AG04449 (cell line): ENCODE measurements at regions not wholly inside any gene's neighbourhood (a gene's known extent, or its start where the extent isn't known, plus 50 kb on each side); places are given as distances from the start of the nearest gene placed in this dataset.

Experiments used
- CTCF ChIA-PET: fragments of 350-600 bp; formaldehyde crosslinking; extraction: SDS; loops from one replicate; lab custom pipeline; 2021; ENCODE audit warnings: antibody characterized with exemption; lab: Yijun Ruan, JAX
- POLR2A ChIA-PET: fragments of 400-600, 350-600 bp; formaldehyde crosslinking; extraction: SDS; loops from one replicate; lab custom pipeline; 2020; ENCODE audit warnings: antibody characterized with exemption, inconsistent platforms; lab: Yijun Ruan, JAX
- DNase-seq: peaks from one replicate; pipeline ENCODE4 v3.0.0-alpha.2; 2010; ENCODE audit warnings: low read depth, low spot score
- H3K4me3 ChIP-seq: 2 replicates; pipeline ENCODE4 v1.5.1; 2011; ENCODE audit warnings: low read depth, mild to moderate bottlenecking, control low read depth, low read length
- TF ChIP-seq, protein P1 (sequence below): IDR thresholded peaks from one replicate; pipeline ENCODE4 v1.5.1; 2011; ENCODE audit warnings: mild to moderate bottlenecking, moderate library complexity, low read length, control low read depth, inconsistent platforms; ENCODE audit not compliant: insufficient read depth; ENCODE audit errors: missing control alignments

DNA sequence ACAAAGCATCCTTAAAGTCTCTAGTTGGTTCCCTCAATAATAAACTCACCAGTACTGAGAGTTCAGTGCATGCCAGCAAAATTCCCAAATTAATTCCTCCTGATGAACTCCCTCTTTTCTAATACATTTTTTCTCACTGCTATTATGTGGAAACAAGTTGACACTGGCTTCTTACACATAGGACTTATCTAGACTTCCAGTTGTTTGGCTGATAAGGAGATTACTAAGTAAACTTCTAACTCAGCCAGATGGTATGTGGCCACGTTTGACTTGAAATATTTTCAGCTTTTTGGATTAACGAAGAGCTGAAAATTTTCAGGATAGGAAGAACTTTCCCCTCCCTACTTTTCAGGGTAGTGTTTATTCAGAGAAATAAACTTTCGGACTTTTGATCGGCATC is 1154.2 kb upstream of the TENM4 start:
- ChIA-PET CTCF (no interaction called here), POLR2A (no interaction called here)
- TF ChIP-seq, protein P1, sequence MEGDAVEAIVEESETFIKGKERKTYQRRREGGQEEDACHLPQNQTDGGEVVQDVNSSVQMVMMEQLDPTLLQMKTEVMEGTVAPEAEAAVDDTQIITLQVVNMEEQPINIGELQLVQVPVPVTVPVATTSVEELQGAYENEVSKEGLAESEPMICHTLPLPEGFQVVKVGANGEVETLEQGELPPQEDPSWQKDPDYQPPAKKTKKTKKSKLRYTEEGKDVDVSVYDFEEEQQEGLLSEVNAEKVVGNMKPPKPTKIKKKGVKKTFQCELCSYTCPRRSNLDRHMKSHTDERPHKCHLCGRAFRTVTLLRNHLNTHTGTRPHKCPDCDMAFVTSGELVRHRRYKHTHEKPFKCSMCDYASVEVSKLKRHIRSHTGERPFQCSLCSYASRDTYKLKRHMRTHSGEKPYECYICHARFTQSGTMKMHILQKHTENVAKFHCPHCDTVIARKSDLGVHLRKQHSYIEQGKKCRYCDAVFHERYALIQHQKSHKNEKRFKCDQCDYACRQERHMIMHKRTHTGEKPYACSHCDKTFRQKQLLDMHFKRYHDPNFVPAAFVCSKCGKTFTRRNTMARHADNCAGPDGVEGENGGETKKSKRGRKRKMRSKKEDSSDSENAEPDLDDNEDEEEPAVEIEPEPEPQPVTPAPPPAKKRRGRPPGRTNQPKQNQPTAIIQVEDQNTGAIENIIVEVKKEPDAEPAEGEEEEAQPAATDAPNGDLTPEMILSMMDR: no peak
- no peak for DNase-seq
- H3K4me3 ChIP-seq: no peak overlapping the region

DNA sequence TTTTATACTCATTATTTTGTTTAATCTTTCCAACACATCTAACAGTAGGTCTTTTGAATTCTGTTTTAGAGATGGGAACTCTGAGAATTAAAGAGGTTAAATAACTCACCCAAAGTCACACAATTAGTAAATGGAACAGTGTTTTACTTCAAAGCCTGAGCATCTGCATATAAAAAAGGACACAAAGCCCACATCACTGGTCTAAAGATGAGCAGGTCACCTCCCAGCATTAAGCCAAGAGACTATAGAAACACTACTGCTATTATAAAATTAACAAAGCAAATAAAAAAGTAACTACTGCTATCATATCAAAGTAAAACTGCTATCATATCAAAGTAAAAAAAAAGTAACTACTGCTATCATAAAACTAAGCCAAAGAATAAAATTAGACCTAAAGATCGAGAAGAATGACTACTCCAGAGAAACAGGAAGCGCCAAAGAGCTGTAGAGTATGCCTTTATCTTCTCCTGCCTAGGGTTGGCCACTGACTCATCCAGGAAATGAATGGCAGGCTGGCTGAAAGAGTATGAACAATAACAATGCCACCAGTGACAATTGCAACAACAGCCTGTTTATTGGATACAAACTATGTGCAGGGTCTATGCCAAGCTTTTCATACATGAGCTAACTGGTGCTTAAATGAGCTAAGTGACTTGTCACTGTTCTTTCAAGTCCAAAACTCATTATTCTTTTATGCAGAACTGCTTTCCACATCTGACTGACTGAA is 1153.0 kb upstream of the TENM4 start:
- TF ChIP-seq, protein P1: no peak
- DNase-seq: no peak
- no peak overlapping the region for H3K4me3 ChIP-seq
- POLR2A ChIA-PET: no interaction called here
- CTCF ChIA-PET: no interaction called here

DNA sequence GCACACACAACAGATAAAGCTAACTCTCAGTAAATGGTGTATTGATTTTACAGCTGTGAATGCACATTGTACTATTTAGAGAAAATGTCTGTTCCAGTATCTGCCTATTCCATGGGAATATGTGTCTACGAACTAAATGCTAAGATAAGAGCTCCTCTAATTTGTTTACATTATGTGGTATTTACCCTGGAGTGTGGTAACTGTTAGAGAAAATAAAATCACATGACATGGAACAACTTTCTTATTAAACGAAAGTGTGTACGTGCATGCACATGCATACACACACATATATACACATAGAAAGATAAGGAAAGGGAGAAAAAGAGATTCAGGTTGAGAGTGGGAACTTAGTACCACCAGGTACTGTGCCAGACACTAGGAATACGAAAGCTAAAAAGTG is 1151.7 kb upstream of the TENM4 start:
- POLR2A ChIA-PET: no interaction called here
- CTCF ChIA-PET: no interaction called here
- H3K4me3 ChIP-seq: no peak overlapping the region
- TF ChIP-seq, protein P1: no peak
- DNase-seq: no peak

DNA sequence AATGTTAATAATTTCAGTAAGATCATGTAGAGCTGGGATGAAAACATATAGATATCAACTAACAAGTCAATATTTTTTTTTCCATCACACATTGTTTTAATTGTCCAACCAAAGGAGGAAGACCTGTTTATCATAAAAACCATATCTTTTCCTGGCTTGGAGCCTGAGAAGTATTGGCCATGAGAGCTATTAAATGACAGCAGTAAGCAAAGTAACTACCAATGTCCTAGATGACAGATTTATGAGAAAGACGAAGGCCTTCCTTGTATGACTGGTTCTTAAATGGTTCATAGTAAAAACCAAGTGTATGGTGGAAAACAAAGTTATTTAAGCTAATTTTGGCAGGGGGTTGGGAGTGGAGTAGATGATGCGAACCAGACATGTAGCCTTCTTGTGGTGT is 1147.1 kb upstream of the TENM4 start:
- TF ChIP-seq, protein P1: no peak
- ChIA-PET POLR2A (no interaction called here), CTCF (no interaction called here)
- H3K4me3 ChIP-seq: no peak overlapping the region
- no peak for DNase-seq

DNA sequence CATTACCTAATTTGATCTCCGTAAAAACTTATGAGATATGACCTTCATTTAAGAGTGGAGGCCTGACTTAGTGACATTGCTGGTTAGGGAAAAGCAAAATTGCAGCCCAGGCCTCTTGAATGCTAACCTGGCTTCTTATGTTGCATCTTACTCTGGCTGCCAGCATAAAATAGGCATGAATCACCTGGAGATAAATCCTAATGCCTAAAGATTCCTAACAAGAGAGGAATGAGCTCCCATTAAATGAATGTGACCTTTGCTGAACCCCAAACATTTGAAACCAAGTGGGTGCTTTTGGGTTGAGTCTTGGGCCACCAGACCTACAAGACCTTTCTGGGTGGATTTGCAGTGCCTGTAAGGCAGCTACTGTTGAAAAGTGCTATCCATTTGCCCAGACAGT is 1145.6 kb upstream of the TENM4 start:
- TF ChIP-seq, protein P1: no peak
- DNase-seq: no peak
- ChIA-PET CTCF (no interaction called here), POLR2A (no interaction called here)
- no peak overlapping the region for H3K4me3 ChIP-seq

DNA sequence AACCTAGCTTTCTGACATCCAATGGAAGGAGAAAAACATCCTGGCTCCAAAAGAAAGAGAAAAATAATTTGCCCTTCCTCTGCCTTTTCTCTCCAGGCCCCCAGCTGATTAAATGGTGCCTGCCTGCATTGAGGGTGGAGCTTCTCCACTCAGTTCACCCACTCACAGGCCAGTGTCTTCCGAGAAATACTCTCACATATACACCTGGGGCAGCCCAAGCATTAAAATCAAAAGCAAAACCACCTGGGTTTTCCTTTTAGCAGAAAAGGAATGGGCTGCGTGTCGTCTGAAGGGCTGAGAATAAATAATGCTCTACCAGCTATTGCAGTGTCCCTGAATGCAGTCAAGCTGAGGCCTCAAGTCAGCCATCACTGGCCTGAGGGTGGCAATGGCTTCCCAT is 1143.8 kb upstream of the TENM4 start:
- no peak for DNase-seq
- CTCF ChIA-PET: no interaction called here
- H3K4me3 ChIP-seq: no peak overlapping the region
- POLR2A ChIA-PET: no interaction called here
- TF ChIP-seq, protein P1: no peak
